GM12891 (cell line): ENCODE measurements at regions not wholly inside any gene's neighbourhood (a gene's known extent, or its start where the extent isn't known, plus 50 kb on each side); places are given as distances from the start of the nearest gene placed in this dataset.

Source experiments
- PAX5 ChIP-seq: IDR thresholded peaks from 2 replicates; pipeline ENCODE4 v1.6.1; 2011; ENCODE audit warnings: low read length, moderate library complexity, mild to moderate bottlenecking; ENCODE audit not compliant: insufficient read depth, severe bottlenecking
- POLR2A ChIP-seq: IDR thresholded peaks from 2 replicates; pipeline ENCODE4 v1.6.1; 2011; ENCODE audit warnings: low read depth, low read length, control low read depth
- POLR2AphosphoS5 ChIP-seq: IDR thresholded peaks from 2 replicates; pipeline ENCODE4 v1.6.1; 2011; ENCODE audit warnings: low read depth, low read length, control low read depth
- POU2F2 ChIP-seq: IDR thresholded peaks from 2 replicates; pipeline ENCODE4 v1.6.1; 2011; ENCODE audit warnings: low read depth, mild to moderate bottlenecking, control low read depth, low read length, moderate library complexity
- SPI1 ChIP-seq: IDR thresholded peaks from 2 replicates; pipeline ENCODE4 v1.6.1; 2011; ENCODE audit warnings: low read depth, low read length, control low read depth
- TAF1 ChIP-seq: IDR thresholded peaks from 2 replicates; pipeline ENCODE4 v1.6.1; 2011; ENCODE audit warnings: low read depth, low read length, control low read depth

GRCh38 chr18:78601923-78602322 lies 377.7 kb upstream of the SALL3 start:
- TF ChIP-seq TAF1 (no peak), SPI1 (no peak), POU2F2 (no peak), POLR2A (no peak), POLR2AphosphoS5 (no peak), PAX5 (no peak)
